Neuronal stem cell (in vitro differentiated cells): ENCODE measurements at regions not wholly inside any gene's neighbourhood (a gene's known extent, or its start where the extent isn't known, plus 50 kb on each side); places are given as distances from the start of the nearest gene placed in this dataset.
"Not testable (repeated sequence)": the region's sequence is repeated elsewhere in the genome, so short reads cannot be mapped to it uniquely, and the experiment has no call there.

Experiments
- DNase-seq: peaks from one replicate; pipeline ENCODE4 v3.0.0-alpha.2; 2013; ENCODE audit warnings: low spot score
- H2AFZ ChIP-seq: one replicate; pipeline ENCODE4 v1.6.1; 2013; ENCODE audit warnings: mild to moderate bottlenecking, low read length, inconsistent platforms
- H2AK5ac ChIP-seq: 2 replicates; pipeline ENCODE4 v1.6.1; 2013; ENCODE audit warnings: low read depth, mild to moderate bottlenecking, inconsistent platforms, low read length, moderate library complexity, mixed read lengths
- H2BK120ac ChIP-seq: 2 replicates; pipeline ENCODE4 v1.6.1; 2013; ENCODE audit warnings: low read depth, mild to moderate bottlenecking, inconsistent platforms, low read length, moderate library complexity, mixed read lengths
- H2BK12ac ChIP-seq: one replicate; pipeline ENCODE4 v1.6.1; 2013; ENCODE audit warnings: low read length, inconsistent platforms
- H2BK15ac ChIP-seq: 2 replicates; pipeline ENCODE4 v1.6.1; 2013; ENCODE audit warnings: mild to moderate bottlenecking, low read length, inconsistent platforms, mixed read lengths
- H2BK5ac ChIP-seq: one replicate; pipeline ENCODE4 v1.6.1; 2013; ENCODE audit warnings: inconsistent platforms, mild to moderate bottlenecking, low read length, moderate library complexity
- H3K14ac ChIP-seq: one replicate; pipeline ENCODE4 v1.6.1; 2013; ENCODE audit warnings: low read length, inconsistent platforms
- H3K18ac ChIP-seq: 2 replicates; pipeline ENCODE4 v1.6.1; 2013; ENCODE audit warnings: low read length, inconsistent platforms
- H3K23ac ChIP-seq: 2 replicates; pipeline ENCODE4 v1.6.1; 2013; ENCODE audit warnings: low read depth, mild to moderate bottlenecking, mixed read lengths, low read length, inconsistent platforms; ENCODE audit not compliant: poor library complexity
- H3K27ac ChIP-seq: replicated peaks from 3 replicates; pipeline ENCODE4 v1.5.1; 2013; ENCODE audit warnings: low read length, inconsistent platforms
- H3K27me3 ChIP-seq, 3 experiments: 2 replicates each; pipeline ENCODE4 v1.6.1; 2013; ENCODE audit warnings: low read length in 3 of 3, mild to moderate bottlenecking in 2 of 3, inconsistent platforms in 1 of 3, low read depth in 1 of 3, mixed read lengths in 1 of 3, moderate library complexity in 1 of 3; ENCODE audit not compliant: control insufficient read depth in 3 of 3, insufficient read depth in 3 of 3
- H3K36me3 ChIP-seq, 2 donors: replicated peaks in 1 of 2; 2 replicates each; pipeline ENCODE4 v1.6.1; 2013; ENCODE audit warnings: low read length in 2 of 2; ENCODE audit not compliant: control insufficient read depth in 2 of 2, insufficient read depth in 2 of 2
- H3K4ac ChIP-seq: 2 replicates; pipeline ENCODE4 v1.6.1; 2013; ENCODE audit warnings: inconsistent platforms, mild to moderate bottlenecking, low read length, moderate library complexity
- H3K4me1 ChIP-seq, 2 donors: 1 replicate in 1 of 2; 2 replicates in 1 of 2; pipeline ENCODE4 v1.6.1; 2013; ENCODE audit warnings: low read length in 2 of 2, low read depth in 1 of 2; ENCODE audit not compliant: control insufficient read depth in 2 of 2, insufficient read depth in 1 of 2
- H3K4me2 ChIP-seq: one replicate; pipeline ENCODE4 v1.6.1; 2013; ENCODE audit warnings: mild to moderate bottlenecking, low read length, inconsistent platforms; ENCODE audit not compliant: insufficient read depth, poor library complexity, severe bottlenecking
- H3K4me3 ChIP-seq, 2 donors: 2 replicates each; pipeline ENCODE4 v1.5.1; 2013; ENCODE audit warnings: low read length in 2 of 2, mild to moderate bottlenecking in 2 of 2, inconsistent platforms in 1 of 2, moderate library complexity in 1 of 2
- H3K79me1 ChIP-seq: one replicate; pipeline ENCODE4 v1.6.1; 2013; ENCODE audit warnings: low read depth, mild to moderate bottlenecking, inconsistent platforms, low read length, moderate library complexity
- H3K9ac ChIP-seq: one replicate; pipeline ENCODE4 v1.6.1; 2013; ENCODE audit warnings: mild to moderate bottlenecking, low read depth, low read length, inconsistent platforms; ENCODE audit not compliant: poor library complexity
- H3K9me3 ChIP-seq, 2 donors: replicated peaks in 1 of 2; 2 replicates each; pipeline versions ENCODE3 to v1.6.1; 2013; ENCODE audit warnings: low read length in 2 of 2, mild to moderate bottlenecking in 2 of 2, inconsistent platforms in 1 of 2, low read depth in 1 of 2, mixed read lengths in 1 of 2, moderate library complexity in 1 of 2; ENCODE audit not compliant: control insufficient read depth in 2 of 2, insufficient read depth in 1 of 2
- H4K8ac ChIP-seq: one replicate; pipeline ENCODE4 v1.6.1; 2013; ENCODE audit warnings: low read depth, mild to moderate bottlenecking, inconsistent platforms, low read length, moderate library complexity
- H4K91ac ChIP-seq: one replicate; pipeline ENCODE4 v1.6.1; 2013; ENCODE audit warnings: low read length, low read depth, mild to moderate bottlenecking, inconsistent platforms; ENCODE audit not compliant: poor library complexity
- WGBS, 2 donors: extraction: QIAGEN DNeasy Blood & Tissue Kit; methylation state at CpG; one replicate each; pipeline ENCODE4 v1.1.7; 2013; ENCODE audit warnings: missing lambda C conversion rate in 2 of 2, mixed read lengths in 1 of 2; ENCODE audit not compliant: insufficient read length in 2 of 2, insufficient replicate concordance in 1 of 2; ENCODE audit errors: extremely low coverage in 2 of 2; 5-methylcytosine and 5-hydroxymethylcytosine counted together

- H2BK12ac ChIP-seq, result no peak overlapping the region
- H4K91ac ChIP-seq, result no peak overlapping the region
- DNase-seq, result no peak
- no peak overlapping the region for H3K27ac ChIP-seq
- no peak overlapping the region for H4K8ac ChIP-seq
- no peak overlapping the region for H3K4me2 ChIP-seq
- no peaks in the 10 kb centered on the region for H3K4me1 ChIP-seq
- peak overlapping the region; percentile 25 for H3K14ac ChIP-seq
- no CpG with 5 or more reads among the region's 3 CpGs for WGBS, 2 donors
- no peak overlapping the region for H2BK120ac ChIP-seq
- no peak overlapping the region for H3K4me3 ChIP-seq
- no peaks in the 10 kb centered on the region for H3K79me1 ChIP-seq
- H3K27me3 ChIP-seq, result no peaks in the 10 kb centered on the region
- no peak overlapping the region for H2BK5ac ChIP-seq
- peak overlapping the region; percentile 48 for H3K23ac ChIP-seq
- H3K9me3 ChIP-seq, result no peaks in the 10 kb centered on the region
- no peak overlapping the region for H3K9ac ChIP-seq
- H2AFZ ChIP-seq, result no peak overlapping the region
- peak overlapping the region; percentile 1 for H3K18ac ChIP-seq
- no peak overlapping the region for H2AK5ac ChIP-seq
- H3K36me3 ChIP-seq, result no peaks in the 10 kb centered on the region
- no peak overlapping the region for H3K4ac ChIP-seq
- no peak overlapping the region for H2BK15ac ChIP-seq
These were observed 1062.8 kb upstream of the ACO1 start for GRCh38 chr9:31321686-31322085.

- no CpG with 5 or more reads among the region's 2 CpGs for WGBS, 2 donors
- Histone ChIP-seq H3K9ac (no peak overlapping the region), H3K27ac (no peak overlapping the region)
These were observed 1060.6 kb upstream of the ACO1 start for GRCh38 chr9:31323726-31324444.

GRCh38 chr9:31325778-31326177 is 1058.7 kb upstream of the ACO1 start:
- Histone ChIP-seq H2BK12ac (peak overlapping the region; percentile 49), H2AK5ac (no peak overlapping the region), H2AFZ (no peak overlapping the region), H3K4me2 (no peak overlapping the region), H4K8ac (no peak overlapping the region), H3K9ac (no peak overlapping the region), H3K36me3 (no peaks in the 10 kb centered on the region), H4K91ac (no peak overlapping the region), H3K23ac (no peak overlapping the region), H2BK120ac (no peak overlapping the region), H3K4ac (peak overlapping the region; percentile 19), H3K79me1 (no peaks in the 10 kb centered on the region), H3K4me1 (no peaks in the 10 kb centered on the region), H3K4me3 (no peak overlapping the region), H3K14ac (no peak overlapping the region), H3K18ac (peak overlapping the region; percentile 82), H3K27ac (no peak overlapping the region), H3K9me3 (no peaks in the 10 kb centered on the region), H2BK15ac (no peak overlapping the region), H2BK5ac (no peak overlapping the region), H3K27me3 (no peaks in the 10 kb centered on the region)
- DNase-seq, result no peak
- WGBS, 2 donors, result no CpG with 5 or more reads among the region's 6 CpGs

More at GRCh38 chr9:31323726-31324444, 1060.6 kb upstream of the ACO1 start:
- no peak overlapping the region for H2AFZ ChIP-seq
- no peaks in the 10 kb centered on the region for H3K79me1 ChIP-seq
- no peak overlapping the region for H3K23ac ChIP-seq
- no peak overlapping the region for H3K4me3 ChIP-seq
- DNase-seq, result no peak
- H2BK12ac ChIP-seq, result no peak overlapping the region
- H3K9me3 ChIP-seq, result no peaks in the 10 kb centered on the region
- H3K18ac ChIP-seq, result no peak overlapping the region
- H2BK15ac ChIP-seq, result no peak overlapping the region
- H3K36me3 ChIP-seq, result no peaks in the 10 kb centered on the region
- no peak overlapping the region for H2AK5ac ChIP-seq
- H4K91ac ChIP-seq, result no peak overlapping the region
- no peak overlapping the region for H2BK120ac ChIP-seq
- no peaks in the 10 kb centered on the region for H3K4me1 ChIP-seq
- H3K4ac ChIP-seq, result no peak overlapping the region
- H4K8ac ChIP-seq, result no peak overlapping the region
- no peaks in the 10 kb centered on the region for H3K27me3 ChIP-seq
- no peak overlapping the region for H3K4me2 ChIP-seq
- no peak overlapping the region for H2BK5ac ChIP-seq
- no peak overlapping the region for H3K14ac ChIP-seq

DNA sequence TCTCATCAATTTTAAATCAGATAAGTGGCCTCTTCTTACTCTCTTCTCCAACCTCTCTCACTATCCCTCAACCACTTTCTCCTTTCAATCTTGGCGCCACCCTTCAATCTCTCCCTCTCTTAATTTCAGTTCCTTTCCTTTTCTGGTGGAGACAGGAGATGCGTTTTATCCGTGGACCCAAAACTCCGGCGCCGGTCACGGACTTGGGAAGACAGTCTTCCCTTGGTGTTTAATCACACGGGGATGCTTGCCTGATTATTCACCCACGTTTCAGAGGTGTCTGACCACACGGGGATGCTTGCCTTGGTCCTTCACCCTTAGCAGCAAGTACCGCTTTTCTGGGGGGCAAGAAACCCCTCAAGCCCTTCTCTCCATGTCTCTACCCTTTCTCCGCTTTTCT is 1057.6 kb upstream of the ACO1 start:
- not testable (repeated sequence) for H3K4me2 ChIP-seq, H3K79me1 ChIP-seq, H3K14ac ChIP-seq, H2BK5ac ChIP-seq, H3K23ac ChIP-seq, H2AK5ac ChIP-seq, H3K9ac ChIP-seq, H2AFZ ChIP-seq, H2BK120ac ChIP-seq, H3K27me3 ChIP-seq, H3K18ac ChIP-seq, DNase-seq, H3K36me3 ChIP-seq, H2BK12ac ChIP-seq, H3K4me3 ChIP-seq, H3K27ac ChIP-seq, H2BK15ac ChIP-seq, H4K8ac ChIP-seq, H3K4ac ChIP-seq, H3K4me1 ChIP-seq, H4K91ac ChIP-seq, H3K9me3 ChIP-seq
- no CpG with 5 or more reads among the region's 12 CpGs for WGBS, 2 donors
